ENCODE measurements at regions not wholly inside any gene's neighbourhood (a gene's known extent, or its start where the extent isn't known, plus 50 kb on each side); places are given as distances from the start of the nearest gene placed in this dataset.

DNA sequence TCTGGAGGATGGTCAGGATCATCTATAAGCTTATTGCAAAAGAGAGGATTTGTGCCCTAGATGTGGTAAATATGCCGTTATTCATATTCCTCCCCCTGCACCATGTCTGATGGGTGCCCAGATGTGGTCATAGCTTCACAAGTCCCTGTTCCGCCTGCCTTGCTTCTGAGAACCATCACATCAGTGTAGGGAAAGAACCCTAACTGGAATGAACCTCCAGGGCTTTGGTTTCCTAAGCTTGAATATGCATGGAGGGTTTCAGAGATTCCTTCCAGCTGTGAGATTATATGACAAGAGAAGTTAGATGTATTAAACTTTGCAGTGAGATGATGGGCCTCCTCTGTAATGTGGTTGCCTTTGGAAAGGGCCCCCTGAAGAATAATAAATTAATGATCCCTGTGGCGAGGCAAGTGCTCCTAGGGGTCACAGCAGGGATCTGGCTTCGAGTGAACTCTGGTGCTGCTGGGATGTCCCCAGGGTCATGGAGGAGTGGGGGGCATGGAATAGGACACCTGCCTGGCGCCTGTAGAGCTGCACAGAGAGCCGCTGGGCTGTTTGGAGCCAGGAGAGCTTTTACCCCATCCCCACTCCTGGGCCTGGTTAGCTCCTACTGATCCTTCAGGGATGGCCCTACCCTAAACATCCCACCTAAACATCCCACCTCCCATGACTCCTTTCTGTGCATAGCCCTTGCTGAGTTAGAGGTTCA, 56.0 kb upstream of the IRS2 start:
- DNase-seq, result no peak
- no peaks in the 10 kb centered on the region for H3K9me3 ChIP-seq
- H3K4me3 ChIP-seq, result no peak overlapping the region
- H3K27ac ChIP-seq, result no peak overlapping the region
- peaks cover 0 to 7% of the 10 kb centered on the region in 2 donors for H3K27me3 ChIP-seq
- no peaks in the 10 kb centered on the region for H3K4me1 ChIP-seq
- H3K36me3 ChIP-seq, result no peaks in the 10 kb centered on the region
- intact Hi-C loops (cut with DNase I; ENCODE audit: low total_unique reads), result no loop called here
- TF ChIP-seq, protein P1, sequence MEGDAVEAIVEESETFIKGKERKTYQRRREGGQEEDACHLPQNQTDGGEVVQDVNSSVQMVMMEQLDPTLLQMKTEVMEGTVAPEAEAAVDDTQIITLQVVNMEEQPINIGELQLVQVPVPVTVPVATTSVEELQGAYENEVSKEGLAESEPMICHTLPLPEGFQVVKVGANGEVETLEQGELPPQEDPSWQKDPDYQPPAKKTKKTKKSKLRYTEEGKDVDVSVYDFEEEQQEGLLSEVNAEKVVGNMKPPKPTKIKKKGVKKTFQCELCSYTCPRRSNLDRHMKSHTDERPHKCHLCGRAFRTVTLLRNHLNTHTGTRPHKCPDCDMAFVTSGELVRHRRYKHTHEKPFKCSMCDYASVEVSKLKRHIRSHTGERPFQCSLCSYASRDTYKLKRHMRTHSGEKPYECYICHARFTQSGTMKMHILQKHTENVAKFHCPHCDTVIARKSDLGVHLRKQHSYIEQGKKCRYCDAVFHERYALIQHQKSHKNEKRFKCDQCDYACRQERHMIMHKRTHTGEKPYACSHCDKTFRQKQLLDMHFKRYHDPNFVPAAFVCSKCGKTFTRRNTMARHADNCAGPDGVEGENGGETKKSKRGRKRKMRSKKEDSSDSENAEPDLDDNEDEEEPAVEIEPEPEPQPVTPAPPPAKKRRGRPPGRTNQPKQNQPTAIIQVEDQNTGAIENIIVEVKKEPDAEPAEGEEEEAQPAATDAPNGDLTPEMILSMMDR (IDR thresholded peaks at IDR 0.05), result no peak

- Histone ChIP-seq H3K9me3 (no peaks in the 10 kb centered on the region), H3K4me1 (no peaks in the 10 kb centered on the region), H3K27ac (no peak overlapping the region), H3K4me3 (no peak overlapping the region), H3K36me3 (no peaks in the 10 kb centered on the region), H3K27me3 (peaks cover 0 to 7% of the 10 kb centered on the region in 2 donors)
- intact Hi-C loops (cut with DNase I; ENCODE audit: low total_unique reads), result no loop called here
- TF ChIP-seq, protein P1 (IDR thresholded peaks at IDR 0.05), result no peak
- no peak for DNase-seq
Observed at GRCh38 chr13:109840893-109841287, 54.5 kb upstream of the IRS2 start.

DNA sequence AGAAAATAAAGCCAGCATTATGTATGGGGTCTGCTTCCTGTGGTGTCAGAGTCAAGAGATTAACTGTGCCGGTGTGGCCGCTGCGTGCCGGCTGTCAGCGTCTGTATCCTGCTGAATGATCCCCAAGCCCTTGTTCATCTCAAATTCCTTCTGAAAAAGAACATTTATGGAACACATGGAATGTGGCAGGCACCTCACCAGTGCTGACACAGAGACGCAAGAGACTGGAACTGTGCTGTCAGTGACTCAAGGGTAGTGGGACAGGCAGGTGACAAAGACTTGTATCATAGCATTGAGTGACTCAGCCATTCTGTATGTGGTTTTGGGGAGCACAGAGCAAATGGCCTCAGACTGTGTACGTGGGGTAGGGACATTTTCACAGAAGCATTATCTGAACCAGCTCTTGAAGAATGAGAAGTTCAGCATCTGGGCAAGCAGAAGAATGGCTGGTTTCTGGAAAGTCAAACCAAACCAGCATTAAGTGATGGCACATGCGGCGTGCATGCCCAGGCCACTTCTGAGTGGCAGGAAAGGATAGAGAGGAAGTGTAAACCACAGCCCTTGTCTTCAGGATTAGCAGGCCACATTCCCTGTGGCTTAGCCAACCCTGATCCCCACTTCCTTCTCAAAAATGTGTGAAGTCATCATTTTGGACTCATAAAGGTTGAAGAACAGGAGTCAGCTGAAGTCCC, 54.0 kb upstream of the IRS2 start:
- intact Hi-C loops (cut with DNase I; ENCODE audit: low total_unique reads), result no loop called here
- DNase-seq, result no peak
- H3K4me3 ChIP-seq, result no peak overlapping the region
- H3K27ac ChIP-seq, result no peak overlapping the region
- peaks cover 0 to 7% of the 10 kb centered on the region in 2 donors for H3K27me3 ChIP-seq
- TF ChIP-seq, protein P1 (IDR thresholded peaks at IDR 0.05), result no peak
- no peaks in the 10 kb centered on the region for H3K4me1 ChIP-seq
- no peaks in the 10 kb centered on the region for H3K36me3 ChIP-seq
- no peaks in the 10 kb centered on the region for H3K9me3 ChIP-seq

- no peak overlapping the region for H3K4me3 ChIP-seq
- intact Hi-C loops (cut with DNase I; ENCODE audit: low total_unique reads), result no loop called here
Observed at GRCh38 chr13:109836629-109837607, 50.5 kb upstream of the IRS2 start.

More at GRCh38 chr13:109836629-109837607, 50.5 kb upstream of the IRS2 start:
- TF ChIP-seq, protein P1 (IDR thresholded peaks at IDR 0.05), result no peak
- no peak for DNase-seq
- Histone ChIP-seq H3K27ac (no peak overlapping the region), H3K4me1 (no peaks in the 10 kb centered on the region), H3K27me3 (peaks cover 0 to 4% of the 10 kb centered on the region in 2 donors), H3K9me3 (no peaks in the 10 kb centered on the region), H3K36me3 (no peaks in the 10 kb centered on the region)
